Naive thymus-derived CD4-positive, alpha-beta T cell (primary cell): ENCODE measurements at regions not wholly inside any gene's neighbourhood (a gene's known extent, or its start where the extent isn't known, plus 50 kb on each side); places are given as distances from the start of the nearest gene placed in this dataset.
"Not testable (repeated sequence)": the region's sequence is repeated elsewhere in the genome, so short reads cannot be mapped to it uniquely, and the experiment has no call there.

Source experiments
- ATAC-seq: fragments of 150-1000 bp; cut with Tn5 transposase; 2 replicates; pipeline ENCODE4 v1.10.0; 2021; ENCODE audit warnings: mild to moderate bottlenecking, moderate library complexity
- CTCF ChIA-PET: fragments of 350-600 bp; sonication (Branson Sonifier 250); formaldehyde crosslinking; loops from one replicate; lab custom pipeline; 2021; ENCODE audit warnings: antibody characterized with exemption; lab: Charles Lee
- POLR2A ChIA-PET: fragments of 350-600 bp; sonication (Branson Sonifier 250); formaldehyde crosslinking; loops from one replicate; lab custom pipeline; 2021; ENCODE audit warnings: antibody characterized with exemption, inconsistent platforms; lab: Charles Lee
- DNase-seq, 9 donors: peaks; one replicate each; pipeline versions ENCODE4 v3.0.0 to v3.0.0-alpha.2; 2020 to 2022; ENCODE audit warnings: mixed read lengths in 1 of 9
- H3K27ac ChIP-seq: one replicate; pipeline ENCODE4 v1.7.0; 2013; ENCODE audit warnings: mild to moderate bottlenecking, low read depth, low read length, moderate library complexity
- H3K27me3 ChIP-seq, 2 donors: one replicate each; pipeline ENCODE4 v1.7.0; 2013; ENCODE audit warnings: low read length in 2 of 2, mild to moderate bottlenecking in 2 of 2, moderate library complexity in 2 of 2; ENCODE audit not compliant: control insufficient read depth in 2 of 2, insufficient read depth in 2 of 2
- H3K36me3 ChIP-seq, 3 experiments: 1 replicate in 2 of 3; 2 replicates in 1 of 3; pipeline ENCODE4 v1.7.0; 2013; ENCODE audit warnings: low read length in 3 of 3, mild to moderate bottlenecking in 3 of 3, moderate library complexity in 1 of 3; ENCODE audit not compliant: insufficient read depth in 3 of 3, control insufficient read depth in 2 of 3
- H3K4me1 ChIP-seq, 2 donors: one replicate each; pipeline ENCODE4 v1.7.0; 2013; ENCODE audit warnings: low read length in 2 of 2, mild to moderate bottlenecking in 2 of 2, moderate library complexity in 1 of 2; ENCODE audit not compliant: control insufficient read depth in 2 of 2, insufficient read depth in 2 of 2
- H3K4me3 ChIP-seq: 2 replicates; pipeline ENCODE4 v1.7.0; 2013; ENCODE audit warnings: mild to moderate bottlenecking, low read length
- H3K9me3 ChIP-seq, 3 experiments: 1 replicate in 2 of 3; 2 replicates in 1 of 3; pipeline ENCODE4 v1.7.0; 2013; ENCODE audit warnings: low read length in 3 of 3; ENCODE audit not compliant: control insufficient read depth in 2 of 3
- H3K27ac Mint-ChIP-seq, 9 donors: one replicate each; pipeline ENCODE4 v1.8.0; 2020 to 2022; ENCODE audit warnings: mixed read lengths in 9 of 9, mild to moderate bottlenecking in 8 of 9, moderate library complexity in 5 of 9, inconsistent platforms in 2 of 9
- H3K27me3 Mint-ChIP-seq, 5 donors: one replicate each; pipeline ENCODE4 v1.8.0; 2021 to 2022; ENCODE audit warnings: mixed read lengths in 5 of 5, mild to moderate bottlenecking in 1 of 5
- H3K36me3 Mint-ChIP-seq, 5 donors: one replicate each; pipeline ENCODE4 v1.8.0; 2020 to 2022; ENCODE audit warnings: mixed read lengths in 5 of 5, mild to moderate bottlenecking in 3 of 5, inconsistent platforms in 1 of 5
- H3K4me1 Mint-ChIP-seq, 7 donors: one replicate each; pipeline ENCODE4 v1.8.0; 2020 to 2022; ENCODE audit warnings: mixed read lengths in 7 of 7, mild to moderate bottlenecking in 3 of 7, inconsistent platforms in 1 of 7
- H3K4me3 Mint-ChIP-seq, 10 donors: one replicate each; pipeline ENCODE4 v1.8.0; 2020 to 2022; ENCODE audit warnings: mild to moderate bottlenecking in 10 of 10, mixed read lengths in 10 of 10, moderate library complexity in 6 of 10, inconsistent platforms in 2 of 10
- H3K9me3 Mint-ChIP-seq, 11 donors: one replicate each; pipeline ENCODE4 v1.8.0; 2020 to 2022; ENCODE audit warnings: mixed read lengths in 11 of 11, mild to moderate bottlenecking in 4 of 11, inconsistent platforms in 1 of 11, moderate library complexity in 1 of 11
- intact Hi-C, 2 donors: fragments of 100-400 bp; cut with micrococcal nuclease; formaldehyde crosslinking; loops; one replicate each; pipeline ENCODE4 v1.15.1; 2023

- ATAC-seq (no peak), DNase-seq (no peak)
- ChIA-PET POLR2A (no interaction called here), CTCF (no interaction called here)
- H3K4me1 Mint-ChIP-seq = no peaks in the 10 kb centered on the region
- no peaks in the 10 kb centered on the region for H3K4me1 ChIP-seq
- peaks cover 0 to 18% (median 4%) of the 10 kb centered on the region in 11 donors for H3K9me3 Mint-ChIP-seq
- intact Hi-C loops = no loop called here
- no peak overlapping the region for H3K27ac ChIP-seq
- no peaks in the 10 kb centered on the region for H3K36me3 ChIP-seq
- no peak overlapping the region for H3K4me3 Mint-ChIP-seq
- no peak overlapping the region for H3K27ac Mint-ChIP-seq
- no peaks in the 10 kb centered on the region for H3K9me3 ChIP-seq
- no peak overlapping the region for H3K4me3 ChIP-seq
- no peaks in the 10 kb centered on the region for H3K27me3 Mint-ChIP-seq
- no peaks in the 10 kb centered on the region for H3K27me3 ChIP-seq
- no peaks in the 10 kb centered on the region for H3K36me3 Mint-ChIP-seq
These were observed 909.6 kb downstream of the REEP3 start for GRCh38 chr10:64430690-64431323.

- H3K4me3 ChIP-seq, H3K27me3 ChIP-seq, CTCF ChIA-PET, H3K27ac ChIP-seq, H3K4me1 Mint-ChIP-seq, H3K27ac Mint-ChIP-seq, intact Hi-C loops, POLR2A ChIA-PET, DNase-seq, H3K4me1 ChIP-seq, H3K27me3 Mint-ChIP-seq, H3K36me3 ChIP-seq, ATAC-seq, H3K36me3 Mint-ChIP-seq, H3K4me3 Mint-ChIP-seq, H3K9me3 ChIP-seq: not testable (repeated sequence)
- H3K9me3 Mint-ChIP-seq = peaks cover 0 to 14% (median 8%) of the 10 kb centered on the region in 11 donors
These were observed 920.7 kb downstream of the REEP3 start for GRCh38 chr10:64441872-64442271.

- Histone ChIP-seq H3K9me3 (no peaks in the 10 kb centered on the region), H3K4me3 (no peak overlapping the region), H3K36me3 (no peaks in the 10 kb centered on the region), H3K27ac (no peak overlapping the region), H3K4me1 (no peaks in the 10 kb centered on the region), H3K27me3 (no peaks in the 10 kb centered on the region)
- Mint-ChIP-seq H3K27me3 (no peaks in the 10 kb centered on the region), H3K4me3 (no peak overlapping the region), H3K4me1 (no peaks in the 10 kb centered on the region), H3K27ac (no peak overlapping the region), H3K36me3 (peaks cover 0 to 4% (median 0%) of the 10 kb centered on the region in 5 donors), H3K9me3 (peaks cover 0 to 8% (median 6%) of the 10 kb centered on the region in 11 donors)
- ATAC-seq = no peak
- no peak for DNase-seq
- CTCF ChIA-PET = no interaction called here
- POLR2A ChIA-PET = no interaction called here
- intact Hi-C loops = no loop called here
These were observed 923.0 kb downstream of the REEP3 start for GRCh38 chr10:64444163-64444562.

- H3K36me3 ChIP-seq = no peaks in the 10 kb centered on the region
- ATAC-seq (no peak), DNase-seq (no peak)
- Mint-ChIP-seq H3K36me3 (peaks cover 0 to 4% (median 0%) of the 10 kb centered on the region in 5 donors), H3K27ac (no peak overlapping the region), H3K4me1 (no peaks in the 10 kb centered on the region), H3K4me3 (no peak overlapping the region), H3K9me3 (peaks cover 0 to 8% (median 4%) of the 10 kb centered on the region in 11 donors), H3K27me3 (no peaks in the 10 kb centered on the region)
- H3K9me3 ChIP-seq = no peaks in the 10 kb centered on the region
- H3K4me1 ChIP-seq = no peaks in the 10 kb centered on the region
- ChIA-PET CTCF (no interaction called here), POLR2A (no interaction called here)
- H3K27me3 ChIP-seq = no peaks in the 10 kb centered on the region
- no peak overlapping the region for H3K4me3 ChIP-seq
- H3K27ac ChIP-seq = no peak overlapping the region
- intact Hi-C loops = no loop called here
These were observed 923.4 kb downstream of the REEP3 start for GRCh38 chr10:64444564-64444963.

DNA sequence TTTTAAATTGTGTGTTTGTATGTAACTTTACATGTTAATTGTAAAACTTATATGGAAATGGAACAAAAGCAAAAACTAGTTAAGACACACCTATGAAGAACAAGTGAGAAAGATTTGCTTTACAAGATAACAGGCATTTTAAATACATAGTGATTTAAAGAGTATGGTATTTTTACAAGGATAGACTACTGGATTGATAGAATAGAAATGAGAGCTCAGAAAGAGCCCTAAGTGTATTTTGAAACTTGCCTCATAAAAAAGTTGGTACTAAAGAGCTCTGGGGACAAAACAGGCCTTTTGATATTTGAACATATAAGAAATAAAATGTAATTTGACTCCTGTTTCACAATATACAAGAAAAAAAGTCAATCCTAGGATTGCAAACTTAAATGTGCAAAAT, 928.4 kb downstream of the REEP3 start:
- H3K4me3 ChIP-seq = no peak overlapping the region
- Mint-ChIP-seq H3K27me3 (no peaks in the 10 kb centered on the region), H3K36me3 (no peaks in the 10 kb centered on the region), H3K9me3 (peaks cover 0 to 6% (median 0%) of the 10 kb centered on the region in 11 donors), H3K4me1 (no peaks in the 10 kb centered on the region), H3K27ac (no peak overlapping the region), H3K4me3 (no peak overlapping the region)
- H3K36me3 ChIP-seq = no peaks in the 10 kb centered on the region
- no peaks in the 10 kb centered on the region for H3K4me1 ChIP-seq
- H3K9me3 ChIP-seq = no peaks in the 10 kb centered on the region
- intact Hi-C loops = no loop called here
- ChIA-PET CTCF (no interaction called here), POLR2A (no interaction called here)
- DNase-seq (no peak), ATAC-seq (no peak)
- H3K27me3 ChIP-seq = no peaks in the 10 kb centered on the region
- H3K27ac ChIP-seq = no peak overlapping the region

- DNase-seq (no peak), ATAC-seq (no peak)
- Histone ChIP-seq H3K4me3 (no peak overlapping the region), H3K9me3 (no peaks in the 10 kb centered on the region), H3K27ac (no peak overlapping the region), H3K36me3 (no peaks in the 10 kb centered on the region), H3K4me1 (no peaks in the 10 kb centered on the region), H3K27me3 (no peaks in the 10 kb centered on the region)
- H3K4me1 Mint-ChIP-seq = no peaks in the 10 kb centered on the region
- CTCF ChIA-PET = no interaction called here
- no peak overlapping the region for H3K4me3 Mint-ChIP-seq
- H3K9me3 Mint-ChIP-seq = peaks cover 0 to 6% (median 0%) of the 10 kb centered on the region in 11 donors
- POLR2A ChIA-PET = no interaction called here
- intact Hi-C loops = no loop called here
- no peaks in the 10 kb centered on the region for H3K27me3 Mint-ChIP-seq
- no peak overlapping the region for H3K27ac Mint-ChIP-seq
- no peaks in the 10 kb centered on the region for H3K36me3 Mint-ChIP-seq
These were observed 929.1 kb downstream of the REEP3 start for GRCh38 chr10:64450312-64450711.

DNA sequence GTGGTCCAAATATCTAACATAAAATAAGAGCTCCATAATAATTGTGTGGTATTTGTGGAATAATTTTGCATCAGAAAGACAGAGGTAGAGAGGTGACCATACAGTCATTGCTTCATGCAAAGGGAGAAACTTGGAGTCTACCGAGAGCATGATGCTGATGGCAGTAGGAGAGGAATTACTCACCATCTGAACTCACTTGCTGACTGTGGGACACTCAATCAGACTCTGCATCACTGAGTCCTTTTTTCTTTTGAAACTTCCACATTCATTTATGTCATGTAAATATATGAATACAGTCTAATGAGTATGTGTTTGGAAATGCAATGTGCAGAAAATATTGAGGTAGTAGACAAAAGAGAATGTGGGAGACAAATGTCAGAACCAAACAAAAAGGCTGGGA, 933.8 kb downstream of the REEP3 start:
- Histone ChIP-seq H3K27me3 (no peaks in the 10 kb centered on the region), H3K4me1 (no peaks in the 10 kb centered on the region), H3K9me3 (no peaks in the 10 kb centered on the region), H3K27ac (no peak overlapping the region), H3K4me3 (no peak overlapping the region), H3K36me3 (no peaks in the 10 kb centered on the region)
- Mint-ChIP-seq H3K9me3 (peaks cover 0 to 6% (median 0%) of the 10 kb centered on the region in 11 donors), H3K27me3 (no peaks in the 10 kb centered on the region), H3K27ac (no peak overlapping the region), H3K36me3 (no peaks in the 10 kb centered on the region), H3K4me1 (no peaks in the 10 kb centered on the region), H3K4me3 (no peak overlapping the region)
- ChIA-PET POLR2A (interaction anchor here (0.6 kb wide), 1 partner anchor 1884 kb away, joined by 4 read pairs; no protein-coding TSS in a partner anchor), CTCF (no interaction called here)
- DNase-seq (no peak), ATAC-seq (no peak)
- intact Hi-C loops = no loop called here
